Endodermal cell (in vitro differentiated cells): ENCODE measurements at regions not wholly inside any gene's neighbourhood (a gene's known extent, or its start where the extent isn't known, plus 50 kb on each side); places are given as distances from the start of the nearest gene placed in this dataset.

Experiments
- DNase-seq: peaks from one replicate; pipeline ENCODE4 v3.0.0-alpha.2; 2017
- H3K27ac ChIP-seq: 2 replicates; pipeline ENCODE4 v1.5.1; 2013; ENCODE audit warnings: mild to moderate bottlenecking, low read depth, low read length, moderate library complexity
- H3K27me3 ChIP-seq: 2 replicates; pipeline ENCODE4 v1.6.1; 2013; ENCODE audit warnings: mild to moderate bottlenecking, low read length, moderate library complexity; ENCODE audit not compliant: insufficient read depth, control insufficient read depth, poor library complexity, severe bottlenecking
- H3K36me3 ChIP-seq: 2 replicates; pipeline ENCODE4 v1.7.0; 2013; ENCODE audit warnings: mild to moderate bottlenecking, low read length, moderate library complexity; ENCODE audit not compliant: control insufficient read depth, insufficient read depth
- H3K4me1 ChIP-seq: one replicate; pipeline ENCODE4 v1.7.0; 2013; ENCODE audit warnings: low read length; ENCODE audit not compliant: control insufficient read depth, insufficient read depth
- H3K4me3 ChIP-seq: 2 replicates; pipeline ENCODE4 v1.5.1; 2013; ENCODE audit warnings: mild to moderate bottlenecking, low read length, moderate library complexity
- H3K9ac ChIP-seq: 2 replicates; pipeline ENCODE4 v1.6.1; 2013; ENCODE audit warnings: mild to moderate bottlenecking, low read length, moderate library complexity; ENCODE audit not compliant: poor library complexity, severe bottlenecking; ENCODE audit errors: extremely low read depth
- H3K9me3 ChIP-seq: 2 replicates; pipeline ENCODE4 v1.6.1; 2013; ENCODE audit warnings: mild to moderate bottlenecking, low read length, moderate library complexity; ENCODE audit not compliant: control insufficient read depth
- H3K27ac Mint-ChIP-seq: 2 replicates; pipeline ENCODE4 v1.8.0; 2020; ENCODE audit warnings: mixed read lengths
- H3K27me3 Mint-ChIP-seq: 2 replicates; pipeline ENCODE4 v1.8.0; 2021; ENCODE audit warnings: mild to moderate bottlenecking, mixed read lengths; ENCODE audit not compliant: insufficient read depth
- H3K36me3 Mint-ChIP-seq: 2 replicates; pipeline ENCODE4 v1.8.0; 2020; ENCODE audit warnings: low read depth, mixed read lengths
- H3K4me1 Mint-ChIP-seq: 2 replicates; pipeline ENCODE4 v1.8.0; 2020; ENCODE audit warnings: mixed read lengths
- H3K4me3 Mint-ChIP-seq: 2 replicates; pipeline ENCODE4 v1.8.0; 2020; ENCODE audit warnings: mild to moderate bottlenecking, moderate library complexity, mixed read lengths
- H3K9me3 Mint-ChIP-seq: 2 replicates; pipeline ENCODE4 v1.8.0; 2020; ENCODE audit warnings: mild to moderate bottlenecking, mixed read lengths
- WGBS, 2 experiments: methylation state at CpG; one replicate each; pipeline versions ENCODE4 v1.1.5 to v1.1.7; 2013; ENCODE audit warnings: missing lambda C conversion rate in 2 of 2, mixed read lengths in 1 of 2; ENCODE audit not compliant: insufficient coverage in 1 of 2, insufficient read length in 1 of 2; 5-methylcytosine and 5-hydroxymethylcytosine counted together
- TF ChIP-seq, protein P1 (sequence below): fragments of 200-600 bp; sonication (generic); conservative IDR thresholded peaks from 2 replicates; pipeline ENCODE4 v1.5.0; 2021; ENCODE audit warnings: antibody characterized with exemption, mild to moderate bottlenecking

- Mint-ChIP-seq H3K36me3 (no peaks in the 10 kb centered on the region), H3K4me3 (no peak overlapping the region), H3K9me3 (no peaks in the 10 kb centered on the region), H3K27me3 (no peaks in the 10 kb centered on the region), H3K4me1 (no peaks in the 10 kb centered on the region), H3K27ac (no peak overlapping the region)
- no peaks in the 10 kb centered on the region for H3K36me3 ChIP-seq
- H3K27ac ChIP-seq: no peak overlapping the region
- H3K4me1 ChIP-seq: no peaks in the 10 kb centered on the region
- H3K27me3 ChIP-seq: no peaks in the 10 kb centered on the region
- no peaks in the 10 kb centered on the region for H3K9me3 ChIP-seq
- H3K9ac ChIP-seq: no peak overlapping the region
- WGBS, 2 experiments: 86 to 92% methylated on average over 7 to 10 of the region's 10 CpGs
- DNase-seq: no peak
- TF ChIP-seq, protein P1, sequence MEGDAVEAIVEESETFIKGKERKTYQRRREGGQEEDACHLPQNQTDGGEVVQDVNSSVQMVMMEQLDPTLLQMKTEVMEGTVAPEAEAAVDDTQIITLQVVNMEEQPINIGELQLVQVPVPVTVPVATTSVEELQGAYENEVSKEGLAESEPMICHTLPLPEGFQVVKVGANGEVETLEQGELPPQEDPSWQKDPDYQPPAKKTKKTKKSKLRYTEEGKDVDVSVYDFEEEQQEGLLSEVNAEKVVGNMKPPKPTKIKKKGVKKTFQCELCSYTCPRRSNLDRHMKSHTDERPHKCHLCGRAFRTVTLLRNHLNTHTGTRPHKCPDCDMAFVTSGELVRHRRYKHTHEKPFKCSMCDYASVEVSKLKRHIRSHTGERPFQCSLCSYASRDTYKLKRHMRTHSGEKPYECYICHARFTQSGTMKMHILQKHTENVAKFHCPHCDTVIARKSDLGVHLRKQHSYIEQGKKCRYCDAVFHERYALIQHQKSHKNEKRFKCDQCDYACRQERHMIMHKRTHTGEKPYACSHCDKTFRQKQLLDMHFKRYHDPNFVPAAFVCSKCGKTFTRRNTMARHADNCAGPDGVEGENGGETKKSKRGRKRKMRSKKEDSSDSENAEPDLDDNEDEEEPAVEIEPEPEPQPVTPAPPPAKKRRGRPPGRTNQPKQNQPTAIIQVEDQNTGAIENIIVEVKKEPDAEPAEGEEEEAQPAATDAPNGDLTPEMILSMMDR: no peak
- no peak overlapping the region for H3K4me3 ChIP-seq
These were observed 656.3 kb upstream of the NOX3 start for GRCh38 chr6:156111913-156112312.

GRCh38 chr6:156110249-156110648, 654.6 kb upstream of the NOX3 start:
- Histone ChIP-seq H3K4me1 (no peaks in the 10 kb centered on the region), H3K27ac (no peak overlapping the region), H3K9me3 (no peaks in the 10 kb centered on the region), H3K4me3 (no peak overlapping the region), H3K27me3 (no peaks in the 10 kb centered on the region), H3K36me3 (no peaks in the 10 kb centered on the region), H3K9ac (no peak overlapping the region)
- Mint-ChIP-seq H3K9me3 (no peaks in the 10 kb centered on the region), H3K36me3 (no peaks in the 10 kb centered on the region), H3K4me1 (no peaks in the 10 kb centered on the region), H3K27me3 (no peaks in the 10 kb centered on the region), H3K4me3 (no peak overlapping the region), H3K27ac (no peak overlapping the region)
- WGBS, 2 experiments: 82 to 100% methylated on average over 1 to 2 of the region's 2 CpGs
- TF ChIP-seq, protein P1: no peak
- no peak for DNase-seq

GRCh38 chr6:156109713-156110112, 654.1 kb upstream of the NOX3 start:
- H3K4me1 ChIP-seq: no peaks in the 10 kb centered on the region
- H3K36me3 Mint-ChIP-seq: no peaks in the 10 kb centered on the region
- no peak overlapping the region for H3K27ac Mint-ChIP-seq

More at GRCh38 chr6:156109713-156110112, 654.1 kb upstream of the NOX3 start:
- H3K4me3 Mint-ChIP-seq: no peak overlapping the region
- Histone ChIP-seq H3K9me3 (no peaks in the 10 kb centered on the region), H3K9ac (no peak overlapping the region), H3K27me3 (no peaks in the 10 kb centered on the region), H3K27ac (no peak overlapping the region), H3K4me3 (no peak overlapping the region), H3K36me3 (no peaks in the 10 kb centered on the region)
- no peaks in the 10 kb centered on the region for H3K9me3 Mint-ChIP-seq
- H3K4me1 Mint-ChIP-seq: no peaks in the 10 kb centered on the region
- 88 to 91% methylated on average over 1 of the region's 1 CpG for WGBS, 2 experiments
- H3K27me3 Mint-ChIP-seq: no peaks in the 10 kb centered on the region
- TF ChIP-seq, protein P1: no peak
- DNase-seq: no peak
